Prostate gland (tissue), 2 donors: ENCODE measurements at regions not wholly inside any gene's neighbourhood (a gene's known extent, or its start where the extent isn't known, plus 50 kb on each side); places are given as distances from the start of the nearest gene placed in this dataset.

ENCODE experiments used
- DNase-seq: peaks from one replicate; pipeline ENCODE4 v3.0.0-alpha.2; 2019; ENCODE audit warnings: low spot score
- H3K27ac ChIP-seq, 2 donors: fragments of 200-600 bp; sonication (generic); 2 replicates each; pipeline ENCODE4 v1.5.1; 2017 to 2019
- H3K27me3 ChIP-seq: fragments of 200-600 bp; sonication (generic); replicated peaks from 2 replicates; pipeline ENCODE4 v1.5.1; 2019; ENCODE audit not compliant: insufficient read depth
- H3K36me3 ChIP-seq, 2 donors: fragments of 200-600 bp; sonication (generic); 1 replicate in 1 of 2; 2 replicates in 1 of 2; pipeline versions ENCODE4 v1.5.1 to v1.8.1; 2017 to 2019
- H3K4me1 ChIP-seq: fragments of 200-600 bp; sonication (generic); replicated peaks from 2 replicates; pipeline ENCODE4 v1.5.1; 2019
- H3K4me3 ChIP-seq, 2 donors: fragments of 200-600 bp; sonication (generic); 2 replicates each; pipeline ENCODE4 v1.5.1; 2017 to 2019
- H3K9me3 ChIP-seq: fragments of 200-600 bp; sonication (generic); 2 replicates; pipeline ENCODE4 v1.5.1; 2017
- CTCF ChIP-seq, 4 experiments: fragments of 200-600 bp in 2 of 4; fragments of 450-650 bp in 2 of 4; sonication (generic) in 2 of 4; IDR thresholded peaks; 1 replicate in 3 of 4; 2 replicates in 1 of 4; pipeline ENCODE4 v1.5.1; 2016 to 2019; ENCODE audit warnings: antibody characterized with exemption in 4 of 4, mild to moderate bottlenecking in 2 of 4, moderate library complexity in 2 of 4
- POLR2A ChIP-seq: fragments of 450-650 bp; IDR thresholded peaks from one replicate; pipeline ENCODE4 v1.6.1; 2016; ENCODE audit warnings: antibody characterized with exemption, mild to moderate bottlenecking
- POLR2AphosphoS5 ChIP-seq: sonication (generic); formaldehyde crosslinking; IDR thresholded peaks from one replicate; pipeline ENCODE4 v1.6.1; 2017; ENCODE audit warnings: antibody characterized with exemption
- WGBS: methylation state at CpG from one replicate; pipeline ENCODE4 v1.1.5; 2018; 5-methylcytosine and 5-hydroxymethylcytosine counted together
- intact Hi-C: fragments of 100-400 bp; cut with DNase I; formaldehyde crosslinking; loops from one replicate; pipeline ENCODE4 v1.14.2; 2022

GRCh38 chr18:40464032-40464431 is 1491.0 kb upstream of the PIK3C3 start:
- WGBS = 70% methylated on average over 1 of the region's 1 CpG
- Histone ChIP-seq H3K4me1 (no peaks in the 10 kb centered on the region), H3K4me3 (no peak overlapping the region), H3K9me3 (no peaks in the 10 kb centered on the region), H3K36me3 (no peaks in the 10 kb centered on the region), H3K27me3 (no peaks in the 10 kb centered on the region), H3K27ac (no peak overlapping the region)
- TF ChIP-seq POLR2AphosphoS5 (no peak), CTCF (IDR thresholded peaks at IDR 0.05) (no peak), POLR2A (no peak)
- DNase-seq = no peak
- intact Hi-C loops = no loop called here

DNA sequence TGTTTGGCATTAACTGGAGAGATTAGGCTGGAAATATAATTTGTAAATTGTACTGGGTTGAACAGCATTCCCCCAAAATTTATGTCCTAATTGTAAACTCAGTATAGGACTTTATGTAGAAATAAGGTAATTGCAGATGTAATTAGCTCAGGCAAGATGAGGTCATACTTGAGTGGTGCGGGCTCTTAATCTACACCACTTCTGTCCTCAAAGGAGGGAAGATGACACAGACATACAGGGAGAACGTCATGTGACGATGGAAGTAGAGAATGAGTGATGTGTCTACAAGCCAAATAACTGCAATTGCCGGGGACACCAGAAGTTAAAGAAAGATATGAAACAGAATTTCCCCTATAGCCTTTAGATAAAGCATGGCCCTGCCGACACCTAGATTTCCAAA is 1501.1 kb upstream of the PIK3C3 start:
- Histone ChIP-seq H3K27ac (no peak overlapping the region), H3K9me3 (no peaks in the 10 kb centered on the region), H3K36me3 (no peaks in the 10 kb centered on the region), H3K4me3 (no peak overlapping the region), H3K4me1 (no peaks in the 10 kb centered on the region), H3K27me3 (no peaks in the 10 kb centered on the region)
- TF ChIP-seq CTCF (IDR thresholded peaks at IDR 0.05) (no peak), POLR2AphosphoS5 (no peak), POLR2A (no peak)
- intact Hi-C loops = no loop called here
- 97% methylated on average over 5 of the region's 5 CpGs for WGBS
- DNase-seq = no peak

DNA sequence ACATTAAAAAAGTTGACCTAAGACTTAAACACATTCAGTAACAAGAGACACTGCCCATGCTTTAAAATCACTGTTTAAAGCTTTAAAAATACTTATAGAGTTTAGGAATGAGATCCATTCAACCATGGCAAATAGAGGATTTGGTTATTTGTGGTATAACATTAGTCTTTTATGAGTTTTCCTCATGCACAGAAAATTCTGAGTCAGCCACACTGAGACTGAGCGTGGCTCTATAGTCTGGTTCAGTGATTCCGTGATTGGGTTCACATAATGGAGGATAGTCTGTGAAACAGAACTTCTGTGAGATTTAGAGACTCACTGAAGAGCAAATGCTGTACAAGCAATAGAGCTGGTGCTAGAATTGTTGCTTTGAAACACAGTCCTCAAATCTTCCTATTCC is 1502.4 kb upstream of the PIK3C3 start:
- H3K9me3 ChIP-seq = no peaks in the 10 kb centered on the region
- TF ChIP-seq CTCF (IDR thresholded peaks at IDR 0.05) = no peak
- TF ChIP-seq POLR2A = no peak
- no peak for TF ChIP-seq POLR2AphosphoS5
- WGBS = 93% methylated on average over 2 of the region's 2 CpGs
- no peak overlapping the region for H3K4me3 ChIP-seq
- no peaks in the 10 kb centered on the region for H3K4me1 ChIP-seq
- intact Hi-C loops = no loop called here
- no peak for DNase-seq
- no peaks in the 10 kb centered on the region for H3K36me3 ChIP-seq
- H3K27ac ChIP-seq = no peak overlapping the region
- no peaks in the 10 kb centered on the region for H3K27me3 ChIP-seq

- no peak for DNase-seq
- intact Hi-C loops = no loop called here
- Histone ChIP-seq H3K36me3 (no peaks in the 10 kb centered on the region), H3K4me3 (no peak overlapping the region), H3K9me3 (no peaks in the 10 kb centered on the region), H3K27ac (no peak overlapping the region), H3K27me3 (no peaks in the 10 kb centered on the region), H3K4me1 (no peaks in the 10 kb centered on the region)
- no peak for TF ChIP-seq POLR2A
- TF ChIP-seq POLR2AphosphoS5 = no peak
Observed at GRCh38 chr18:40450751-40451150, 1504.3 kb upstream of the PIK3C3 start.

DNA sequence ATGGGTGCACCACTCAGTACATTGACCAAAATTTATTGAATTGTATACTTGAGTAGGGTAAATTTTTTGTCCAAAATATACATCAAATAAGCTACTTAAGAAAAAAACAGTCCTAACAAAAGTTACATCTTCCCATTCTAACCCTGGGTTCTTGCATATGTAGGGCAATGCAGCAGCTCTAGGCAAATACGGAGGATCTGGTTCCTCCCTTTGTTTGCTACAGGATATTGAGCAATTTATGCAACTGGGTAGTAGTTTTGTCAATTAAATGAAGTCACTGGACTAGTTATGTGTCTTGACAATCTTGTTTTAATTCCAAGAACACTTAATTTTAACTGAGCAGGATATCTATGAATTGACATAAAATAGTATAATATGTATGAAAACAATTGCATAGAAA is 1507.2 kb upstream of the PIK3C3 start:
- intact Hi-C loops = no loop called here
- Histone ChIP-seq H3K27ac (no peak overlapping the region), H3K9me3 (no peaks in the 10 kb centered on the region), H3K4me1 (no peaks in the 10 kb centered on the region), H3K4me3 (no peak overlapping the region), H3K36me3 (no peaks in the 10 kb centered on the region), H3K27me3 (no peaks in the 10 kb centered on the region)
- no peak for DNase-seq
- 49% methylated on average over 1 of the region's 1 CpG for WGBS
- TF ChIP-seq POLR2A (no peak), POLR2AphosphoS5 (no peak), CTCF (IDR thresholded peaks at IDR 0.05) (no peak)

DNA sequence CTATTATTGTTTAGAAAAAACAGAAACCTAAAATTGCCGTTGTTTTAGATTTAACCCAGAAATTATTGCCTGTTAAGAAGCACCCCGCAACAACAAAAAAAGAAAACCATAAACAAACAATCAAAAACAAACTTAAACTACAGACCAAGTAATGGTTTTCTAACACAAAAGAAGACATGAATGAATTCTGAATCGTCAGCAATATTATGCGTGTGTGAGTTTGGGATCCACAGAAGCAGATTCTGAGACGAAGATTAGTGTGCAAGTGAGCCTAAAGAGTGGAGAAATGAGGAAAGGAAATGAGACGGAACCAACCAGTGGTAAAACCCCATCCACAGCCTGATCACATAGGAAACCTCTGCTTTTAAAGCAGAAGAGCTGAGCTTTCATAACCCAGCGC is 1514.9 kb upstream of the PIK3C3 start:
- TF ChIP-seq POLR2A (no peak), CTCF (IDR thresholded peaks at IDR 0.05) (no peak), POLR2AphosphoS5 (no peak)
- H3K9me3 ChIP-seq = no peaks in the 10 kb centered on the region
- DNase-seq = no peak
- H3K4me3 ChIP-seq = no peak overlapping the region
- H3K36me3 ChIP-seq = no peaks in the 10 kb centered on the region
- intact Hi-C loops = no loop called here
- H3K27me3 ChIP-seq = no peaks in the 10 kb centered on the region
- no peaks in the 10 kb centered on the region for H3K4me1 ChIP-seq
- no peak overlapping the region for H3K27ac ChIP-seq
- WGBS = 88% methylated on average over 7 of the region's 7 CpGs
